ENCODE measurements at regions not wholly inside any gene's neighbourhood (a gene's known extent, or its start where the extent isn't known, plus 50 kb on each side); places are given as distances from the start of the nearest gene placed in this dataset.

DNA sequence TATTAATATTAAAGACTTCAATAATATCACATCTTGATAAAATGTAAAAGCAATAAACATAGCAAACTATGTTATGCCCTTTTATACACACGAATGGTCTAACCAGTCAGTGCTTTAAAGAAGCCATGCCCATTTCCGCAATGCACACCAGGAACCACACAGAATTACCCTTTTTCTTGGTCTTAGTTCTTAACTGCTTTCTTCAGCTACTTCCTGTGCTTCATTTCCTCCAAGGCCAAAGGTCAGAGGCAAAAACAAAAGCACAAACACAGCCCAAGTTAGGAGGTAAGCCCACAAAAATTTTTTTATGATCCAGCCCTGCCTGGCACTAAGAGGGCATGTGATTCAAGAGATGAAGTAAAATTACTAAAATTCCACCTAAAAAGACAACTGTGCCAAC, 267.2 kb downstream of the FBXO15 start:
- Histone ChIP-seq H3K4me3 (no peak overlapping the region), H3K27ac (no peak overlapping the region)
- DNase-seq (ENCODE audit: low spot score) = no peak
- TF ChIP-seq, protein P1, sequence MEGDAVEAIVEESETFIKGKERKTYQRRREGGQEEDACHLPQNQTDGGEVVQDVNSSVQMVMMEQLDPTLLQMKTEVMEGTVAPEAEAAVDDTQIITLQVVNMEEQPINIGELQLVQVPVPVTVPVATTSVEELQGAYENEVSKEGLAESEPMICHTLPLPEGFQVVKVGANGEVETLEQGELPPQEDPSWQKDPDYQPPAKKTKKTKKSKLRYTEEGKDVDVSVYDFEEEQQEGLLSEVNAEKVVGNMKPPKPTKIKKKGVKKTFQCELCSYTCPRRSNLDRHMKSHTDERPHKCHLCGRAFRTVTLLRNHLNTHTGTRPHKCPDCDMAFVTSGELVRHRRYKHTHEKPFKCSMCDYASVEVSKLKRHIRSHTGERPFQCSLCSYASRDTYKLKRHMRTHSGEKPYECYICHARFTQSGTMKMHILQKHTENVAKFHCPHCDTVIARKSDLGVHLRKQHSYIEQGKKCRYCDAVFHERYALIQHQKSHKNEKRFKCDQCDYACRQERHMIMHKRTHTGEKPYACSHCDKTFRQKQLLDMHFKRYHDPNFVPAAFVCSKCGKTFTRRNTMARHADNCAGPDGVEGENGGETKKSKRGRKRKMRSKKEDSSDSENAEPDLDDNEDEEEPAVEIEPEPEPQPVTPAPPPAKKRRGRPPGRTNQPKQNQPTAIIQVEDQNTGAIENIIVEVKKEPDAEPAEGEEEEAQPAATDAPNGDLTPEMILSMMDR (IDR thresholded peaks at IDR 0.05) = no peak

GRCh38 chr18:73879766-73880165, 267.9 kb downstream of the FBXO15 start:
- H3K27ac ChIP-seq = no peak overlapping the region
- TF ChIP-seq, protein P1 (IDR thresholded peaks at IDR 0.05) = no peak
- DNase-seq (ENCODE audit: low spot score) = no peak
- no peak overlapping the region for H3K4me3 ChIP-seq

- no peak for DNase-seq (ENCODE audit: low spot score)
- Histone ChIP-seq H3K4me3 (no peak overlapping the region), H3K27ac (no peak overlapping the region)
- TF ChIP-seq, protein P1 (IDR thresholded peaks at IDR 0.05) = no peak
Measured at GRCh38 chr18:73879328-73879727, 268.3 kb downstream of the FBXO15 start.

DNA sequence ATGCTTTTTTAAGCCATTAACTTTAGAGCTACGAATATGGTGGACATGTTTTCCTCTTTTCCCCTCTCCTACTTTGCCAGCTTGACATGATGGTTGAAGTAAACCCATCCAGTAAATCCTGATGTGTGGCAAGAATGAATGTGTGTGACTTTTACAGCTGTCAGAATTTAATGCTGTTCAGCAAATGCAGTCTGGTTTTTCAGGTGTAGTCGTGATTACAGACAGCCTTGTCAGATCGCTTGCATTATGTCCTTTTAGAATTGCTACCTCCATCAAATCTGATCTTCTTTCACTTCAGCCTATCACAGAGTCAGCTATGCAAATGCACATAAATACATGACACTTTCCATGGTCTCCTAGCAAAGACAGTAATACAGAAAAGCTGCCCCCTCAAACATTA, 278.5 kb downstream of the FBXO15 start:
- DNase-seq (ENCODE audit: low spot score) = no peak
- TF ChIP-seq, protein P1 (IDR thresholded peaks at IDR 0.05) = no peak
- no peak overlapping the region for H3K27ac ChIP-seq
- H3K4me3 ChIP-seq = no peak overlapping the region

GRCh38 chr18:73861771-73862170, 285.9 kb downstream of the FBXO15 start:
- Histone ChIP-seq H3K27ac (no peak overlapping the region), H3K4me3 (no peak overlapping the region)
- no peak for DNase-seq (ENCODE audit: low spot score)
- TF ChIP-seq, protein P1 (IDR thresholded peaks at IDR 0.05) = no peak

GRCh38 chr18:73859837-73860397, 287.7 kb downstream of the FBXO15 start:
- TF ChIP-seq, protein P1 (IDR thresholded peaks at IDR 0.05) = no peak
- DNase-seq (ENCODE audit: low spot score) = no peak
- H3K27ac ChIP-seq = no peak overlapping the region
- no peak overlapping the region for H3K4me3 ChIP-seq

- Histone ChIP-seq H3K27ac (no peak overlapping the region), H3K4me3 (no peak overlapping the region)
- DNase-seq (ENCODE audit: low spot score) = no peak
- TF ChIP-seq, protein P1 (IDR thresholded peaks at IDR 0.05) = no peak
Measured at GRCh38 chr18:73852789-73853549, 294.7 kb downstream of the FBXO15 start.

Measured in coronary artery (tissue), 2 donors.